ENCODE measurements at regions not wholly inside any gene's neighbourhood (a gene's known extent, or its start where the extent isn't known, plus 50 kb on each side); places are given as distances from the start of the nearest gene placed in this dataset.
"Not testable (repeated sequence)": the region's sequence is repeated elsewhere in the genome, so short reads cannot be mapped to it uniquely, and the experiment has no call there.

- no peak for DNase-seq (ENCODE audit: low read depth, low spot score)
Observed at GRCh38 chr6:97347111-97347510, 64.1 kb upstream of the MMS22L start.

GRCh38 chr6:97361286-97361685, 78.3 kb upstream of the MMS22L start:
- no peak for DNase-seq (ENCODE audit: low read depth, low spot score)
- no peak overlapping the region for H3K4me3 ChIP-seq (ENCODE audit: low read length)

More at GRCh38 chr6:97347111-97347510, 64.1 kb upstream of the MMS22L start:
- no peak overlapping the region for H3K4me3 ChIP-seq (ENCODE audit: low read length)

GRCh38 chr6:97364327-97364726, 81.3 kb upstream of the MMS22L start:
- H3K4me3 ChIP-seq (ENCODE audit: low read length) = no peak overlapping the region
- no peak for DNase-seq (ENCODE audit: low read depth, low spot score)

- H3K4me3 ChIP-seq (ENCODE audit: low read length) = not testable (repeated sequence)
Observed at GRCh38 chr6:97382071-97382470, 99.1 kb upstream of the MMS22L start.

GRCh38 chr6:97392735-97393134, 109.7 kb upstream of the MMS22L start:
- DNase-seq (ENCODE audit: low read depth, low spot score) = no peak
- no peak overlapping the region for H3K4me3 ChIP-seq (ENCODE audit: low read length)

More at GRCh38 chr6:97382071-97382470, 99.1 kb upstream of the MMS22L start:
- DNase-seq (ENCODE audit: low read depth, low spot score) = not testable (repeated sequence)

- no peak overlapping the region for H3K4me3 ChIP-seq (ENCODE audit: low read length)
- DNase-seq (ENCODE audit: low read depth, low spot score) = peak; percentile 62
Observed at GRCh38 chr6:97394160-97394748, 111.2 kb upstream of the MMS22L start.

GRCh38 chr6:97396880-97397279, 113.9 kb upstream of the MMS22L start:
- no peak overlapping the region for H3K4me3 ChIP-seq (ENCODE audit: low read length)
- no peak for DNase-seq (ENCODE audit: low read depth, low spot score)

GRCh38 chr6:97399208-97399607, 116.2 kb upstream of the MMS22L start:
- DNase-seq (ENCODE audit: low read depth, low spot score) = no peak
- no peak overlapping the region for H3K4me3 ChIP-seq (ENCODE audit: low read length)

- no peak overlapping the region for H3K4me3 ChIP-seq (ENCODE audit: low read length)
- no peak for DNase-seq (ENCODE audit: low read depth, low spot score)
Observed at GRCh38 chr6:97401533-97401932, 118.5 kb upstream of the MMS22L start.

- no peak for DNase-seq (ENCODE audit: low read depth, low spot score)
- no peak overlapping the region for H3K4me3 ChIP-seq (ENCODE audit: low read length)
Observed at GRCh38 chr6:97405818-97406409, 122.9 kb upstream of the MMS22L start.

GRCh38 chr6:97406633-97407032, 123.6 kb upstream of the MMS22L start:
- H3K4me3 ChIP-seq (ENCODE audit: low read length) = no peak overlapping the region
- no peak for DNase-seq (ENCODE audit: low read depth, low spot score)

GRCh38 chr6:97411610-97412009, 128.6 kb upstream of the MMS22L start:
- DNase-seq (ENCODE audit: low read depth, low spot score) = no peak
- H3K4me3 ChIP-seq (ENCODE audit: low read length) = no peak overlapping the region

- DNase-seq (ENCODE audit: low read depth, low spot score) = no peak
- H3K4me3 ChIP-seq (ENCODE audit: low read length) = no peak overlapping the region
Observed at GRCh38 chr6:97412511-97412910, 129.5 kb upstream of the MMS22L start.

- H3K4me3 ChIP-seq (ENCODE audit: low read length) = no peak overlapping the region
- no peak for DNase-seq (ENCODE audit: low read depth, low spot score)
Observed at GRCh38 chr6:97422171-97422570, 139.2 kb upstream of the MMS22L start.

- H3K4me3 ChIP-seq (ENCODE audit: low read length) = no peak overlapping the region
- DNase-seq (ENCODE audit: low read depth, low spot score) = no peak
Observed at GRCh38 chr6:97423190-97423589, 140.2 kb upstream of the MMS22L start.

- DNase-seq (ENCODE audit: low read depth, low spot score) = no peak
- H3K4me3 ChIP-seq (ENCODE audit: low read length) = no peak overlapping the region
Observed at GRCh38 chr6:97427648-97428047, 144.6 kb upstream of the MMS22L start.

- DNase-seq (ENCODE audit: low read depth, low spot score) = peak; percentile 8
Observed at GRCh38 chr6:97437087-97437486, 154.1 kb upstream of the MMS22L start.

GRCh38 chr6:97438011-97438671, 155.1 kb upstream of the MMS22L start:
- no peak for DNase-seq (ENCODE audit: low read depth, low spot score)

More at GRCh38 chr6:97437087-97437486, 154.1 kb upstream of the MMS22L start:
- no peak overlapping the region for H3K4me3 ChIP-seq (ENCODE audit: low read length)

GRCh38 chr6:97440590-97441176, 157.7 kb upstream of the MMS22L start:
- DNase-seq (ENCODE audit: low read depth, low spot score) = no peak
- H3K4me3 ChIP-seq (ENCODE audit: low read length) = no peak overlapping the region

More at GRCh38 chr6:97438011-97438671, 155.1 kb upstream of the MMS22L start:
- no peak overlapping the region for H3K4me3 ChIP-seq (ENCODE audit: low read length)

GRCh38 chr6:97443408-97444080, 160.5 kb upstream of the MMS22L start:
- no peak for DNase-seq (ENCODE audit: low read depth, low spot score)
- no peak overlapping the region for H3K4me3 ChIP-seq (ENCODE audit: low read length)

Data from Jurkat, Clone E6-1 (cell line).